HG02610 (cell line): ENCODE measurements at regions not wholly inside any gene's neighbourhood (a gene's known extent, or its start where the extent isn't known, plus 50 kb on each side); places are given as distances from the start of the nearest gene placed in this dataset.

Experiments used
- ATAC-seq: cut with Tn5 transposase; IDR thresholded peaks from one replicate; pipeline ENCODE4 v1.9.1; 2021; ENCODE audit warnings: mild to moderate bottlenecking, moderate library complexity; ENCODE audit not compliant: unreplicated experiment

DNA sequence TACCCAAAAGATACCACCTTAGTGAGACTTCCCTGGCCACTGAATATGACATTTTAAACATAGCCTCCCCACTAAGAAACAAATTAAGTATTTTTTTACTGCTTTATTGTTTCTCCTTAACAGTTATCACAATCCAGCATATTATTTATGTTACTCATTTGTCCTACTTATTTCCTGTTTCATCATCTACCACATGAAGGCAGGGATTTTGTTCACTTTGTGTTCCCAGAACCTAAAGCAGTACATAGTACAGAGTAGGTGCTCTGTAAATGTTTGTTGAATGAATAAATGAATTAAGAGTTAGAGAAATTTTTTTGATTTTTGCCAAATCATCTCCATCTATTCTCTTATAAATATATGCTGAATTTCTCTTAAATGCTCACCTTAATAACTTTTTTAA, 318.4 kb upstream of the GIMD1 start:
- ATAC-seq: no peak

DNA sequence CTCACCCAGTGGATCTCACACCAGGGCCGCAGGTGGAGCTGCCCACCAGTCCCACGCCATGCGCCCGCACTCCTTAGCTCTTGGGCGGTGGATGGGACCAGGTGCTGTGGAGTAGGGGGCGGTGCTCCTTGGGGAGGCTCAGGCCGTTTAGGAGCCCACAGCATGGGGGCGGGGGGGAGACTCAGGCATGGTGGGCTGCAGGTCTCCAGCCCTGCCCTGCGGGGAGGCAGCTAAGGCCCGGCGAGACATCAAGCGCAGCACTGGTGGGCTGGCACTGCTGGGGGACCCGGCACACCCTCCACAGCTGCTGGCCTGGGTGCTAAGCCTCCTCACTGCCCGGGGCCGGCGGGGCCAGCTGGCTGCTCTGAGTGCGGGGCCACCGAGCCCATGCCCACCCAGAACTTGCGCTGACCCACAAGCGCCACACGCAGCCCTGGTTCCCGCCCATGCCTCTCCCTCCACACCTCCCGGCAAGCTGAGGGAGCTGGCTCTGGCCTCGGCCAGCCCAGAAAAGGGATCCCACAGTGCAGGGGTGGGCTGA, 312.9 kb upstream of the GIMD1 start:
- no peak for ATAC-seq

- no peak for ATAC-seq
Measured at GRCh38 chr4:106679063-106679462, 310.5 kb upstream of the GIMD1 start.

DNA sequence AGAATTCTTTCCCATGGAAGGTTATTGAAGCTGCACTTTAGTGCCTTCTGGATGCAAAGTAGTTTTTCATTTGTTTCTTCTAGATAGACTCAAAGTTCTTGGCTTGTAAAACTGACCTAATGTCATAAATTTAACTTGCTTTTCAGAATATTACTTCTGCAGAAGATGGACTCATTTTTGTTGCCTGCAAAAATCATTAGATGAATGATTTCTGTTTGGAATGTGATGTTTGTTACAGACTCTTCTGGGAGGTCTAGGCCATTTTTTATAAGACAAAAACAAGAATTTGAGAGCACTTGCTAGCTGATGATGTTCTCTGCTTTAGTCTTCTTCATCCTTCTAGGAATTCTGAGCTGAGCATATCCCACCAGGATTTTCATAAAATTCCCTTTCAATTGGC, 308.6 kb upstream of the GIMD1 start:
- no peak for ATAC-seq

- no peak for ATAC-seq
Measured at GRCh38 chr4:106676173-106676921, 307.8 kb upstream of the GIMD1 start.

DNA sequence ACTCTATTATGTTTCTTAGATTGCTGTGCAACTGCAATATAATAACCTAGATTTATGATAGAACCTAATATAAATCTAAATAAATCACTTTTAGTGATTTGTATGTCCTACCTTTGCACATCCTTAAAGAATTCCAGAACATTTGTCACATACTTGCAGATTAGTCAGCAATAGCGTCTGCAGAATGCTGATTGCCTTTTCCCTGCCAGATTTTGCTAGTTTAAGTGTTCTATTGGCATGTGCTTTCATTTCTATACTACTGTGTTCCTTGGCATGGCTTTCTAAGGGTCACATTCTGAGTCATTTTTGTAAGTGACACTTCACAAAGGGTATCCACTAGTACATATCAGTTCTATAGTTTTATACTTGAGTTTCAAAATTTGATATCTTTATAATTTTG, 303.1 kb upstream of the GIMD1 start:
- ATAC-seq: no peak

DNA sequence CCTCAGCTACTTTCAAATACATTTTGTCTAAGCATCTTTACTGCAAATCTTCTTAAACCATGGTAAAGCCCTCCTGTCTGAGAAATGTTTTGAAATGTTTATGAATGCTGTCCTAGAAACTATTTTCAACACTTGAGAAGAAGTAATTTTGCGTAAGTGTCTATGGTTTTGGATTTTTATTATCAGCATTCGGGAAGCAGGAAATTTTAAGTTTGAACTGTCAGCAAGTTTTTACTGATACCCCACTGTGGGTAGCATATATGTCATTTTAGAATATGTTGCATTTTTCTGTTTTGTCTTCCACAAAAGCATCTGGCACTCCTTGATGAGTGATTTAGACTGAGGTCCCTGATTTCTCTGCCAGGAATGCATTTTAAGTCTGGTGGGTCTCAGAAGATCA, 302.4 kb upstream of the GIMD1 start:
- ATAC-seq: no peak

GRCh38 chr4:106659371-106659770, 290.8 kb upstream of the GIMD1 start:
- no peak for ATAC-seq

DNA sequence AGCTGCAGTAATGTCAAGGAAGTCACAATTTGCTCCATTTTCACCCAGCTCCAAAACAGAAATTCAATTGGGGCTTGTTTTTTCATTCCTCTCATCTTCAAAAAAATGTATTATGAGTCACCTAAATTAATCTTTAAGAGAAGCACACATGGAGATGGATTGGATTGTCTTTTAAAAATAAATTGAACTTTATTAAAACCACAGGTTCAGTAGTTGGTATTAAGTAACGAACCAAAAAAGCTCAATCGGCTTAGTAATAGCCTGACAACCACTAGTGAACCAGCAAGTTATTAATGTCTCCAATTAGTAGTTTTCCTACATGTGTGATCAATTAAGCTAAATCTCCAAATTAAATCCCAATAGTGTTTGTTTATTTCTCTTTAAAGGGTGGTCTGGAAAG, 283.5 kb upstream of the GIMD1 start:
- no peak for ATAC-seq

- no peak for ATAC-seq
Measured at GRCh38 chr4:106650701-106651100, 282.1 kb upstream of the GIMD1 start.

GRCh38 chr4:106647451-106647850, 278.9 kb upstream of the GIMD1 start:
- no peak for ATAC-seq

GRCh38 chr4:106629268-106629625, 260.7 kb upstream of the GIMD1 start:
- no peak for ATAC-seq

- ATAC-seq: no peak
Measured at GRCh38 chr4:106628586-106629267, 260.1 kb upstream of the GIMD1 start.

DNA sequence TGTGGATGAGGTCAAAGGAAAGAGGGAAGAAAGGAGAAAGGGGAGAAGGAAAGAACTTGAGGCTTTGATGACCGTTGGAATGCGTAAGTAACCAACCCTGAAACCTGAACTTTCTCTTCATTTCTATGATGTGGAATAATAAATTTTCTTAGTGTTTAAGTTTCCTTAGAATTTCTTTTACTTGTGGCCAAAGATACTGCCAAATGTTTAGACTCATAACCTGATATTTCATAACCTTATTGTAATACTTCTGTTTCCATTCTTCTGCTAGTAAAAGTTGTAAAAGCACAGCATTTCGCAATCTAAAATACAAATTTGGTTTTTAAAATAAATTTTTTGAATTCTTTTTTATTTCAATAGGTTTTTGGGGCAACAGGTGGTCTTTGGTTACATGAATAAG, 258.5 kb upstream of the GIMD1 start:
- no peak for ATAC-seq

DNA sequence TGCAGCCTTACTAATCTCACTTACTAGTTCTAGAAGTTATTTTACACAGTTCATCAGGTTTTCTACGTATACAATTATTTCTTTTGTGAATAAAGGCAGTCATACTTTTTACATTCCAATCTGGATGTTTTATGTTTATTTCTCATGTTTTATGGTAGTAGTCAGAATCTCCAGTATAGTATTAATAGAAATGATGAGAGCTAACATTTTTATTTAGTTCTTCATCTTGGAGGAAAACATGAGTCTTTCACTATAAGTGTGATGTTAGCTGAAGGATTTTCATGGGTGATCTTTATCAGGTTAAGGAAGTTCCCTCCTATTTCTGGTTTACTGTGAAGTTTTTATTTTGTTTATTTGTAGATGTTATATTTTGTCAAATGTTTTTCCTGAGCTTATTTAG, 256.1 kb upstream of the GIMD1 start:
- no peak for ATAC-seq

DNA sequence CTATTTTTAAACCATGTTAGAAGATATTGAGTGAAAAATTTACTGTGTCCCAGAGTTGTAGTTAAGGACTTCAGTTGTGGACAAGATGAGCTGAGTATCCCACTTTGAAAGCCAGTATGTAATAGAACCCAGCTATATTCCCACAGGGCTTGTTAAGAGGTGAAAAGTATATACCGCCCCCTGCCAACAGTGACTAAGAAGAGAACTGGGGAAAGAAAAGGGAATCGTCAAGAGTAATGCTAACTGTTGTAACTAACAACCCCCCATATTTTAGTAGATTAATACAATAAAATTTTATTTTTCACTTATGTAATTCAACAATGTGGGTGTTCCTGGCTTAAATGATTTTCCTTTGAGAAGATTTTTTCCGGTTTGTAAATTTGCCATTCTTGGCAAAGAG, 250.4 kb upstream of the GIMD1 start:
- ATAC-seq: no peak

- ATAC-seq: no peak
Measured at GRCh38 chr4:106615961-106616360, 247.4 kb upstream of the GIMD1 start.

DNA sequence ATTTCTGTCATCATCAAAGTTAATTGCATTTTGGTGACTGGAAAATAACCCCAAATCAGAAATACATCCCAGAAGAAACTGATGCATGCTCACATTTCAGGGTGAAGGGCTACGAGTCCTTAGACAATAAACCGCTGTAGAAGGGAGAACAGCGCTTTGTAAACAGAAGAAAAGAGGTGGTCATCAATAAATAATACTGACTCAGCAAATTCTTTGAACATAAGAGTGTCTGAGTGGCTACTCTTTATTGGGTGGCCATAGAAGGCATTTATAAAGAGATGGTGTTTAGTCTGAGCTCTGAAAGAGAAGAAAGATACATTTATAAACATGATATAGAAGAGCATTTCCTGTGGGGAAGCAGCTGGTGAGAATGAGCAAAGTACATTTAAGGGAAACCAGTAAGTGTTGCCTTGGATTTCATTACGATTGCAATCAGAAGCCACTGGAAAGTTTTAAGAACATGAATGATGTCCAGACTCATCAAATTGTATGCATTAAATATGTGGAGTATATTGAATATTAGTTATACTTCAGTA, 246.9 kb upstream of the GIMD1 start:
- ATAC-seq: no peak

DNA sequence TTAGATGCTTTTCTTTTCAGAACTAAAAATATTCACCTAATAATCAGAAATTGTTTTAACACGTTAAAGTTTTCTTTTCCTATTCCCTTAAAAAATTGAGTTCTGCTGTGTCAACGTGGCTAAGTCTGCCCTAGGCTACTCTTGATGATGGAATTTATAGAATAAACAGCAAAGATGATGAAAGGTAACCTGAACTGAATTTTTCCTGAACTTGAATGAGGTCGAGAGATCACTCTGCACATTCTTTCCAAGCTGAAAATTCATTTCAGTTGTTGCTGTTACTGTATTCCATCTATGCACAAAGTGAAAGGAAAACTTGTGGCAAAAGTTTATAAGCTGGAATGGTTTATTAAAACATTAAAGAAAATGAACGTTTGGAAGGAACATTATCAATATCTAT, 245.9 kb upstream of the GIMD1 start:
- ATAC-seq: no peak

DNA sequence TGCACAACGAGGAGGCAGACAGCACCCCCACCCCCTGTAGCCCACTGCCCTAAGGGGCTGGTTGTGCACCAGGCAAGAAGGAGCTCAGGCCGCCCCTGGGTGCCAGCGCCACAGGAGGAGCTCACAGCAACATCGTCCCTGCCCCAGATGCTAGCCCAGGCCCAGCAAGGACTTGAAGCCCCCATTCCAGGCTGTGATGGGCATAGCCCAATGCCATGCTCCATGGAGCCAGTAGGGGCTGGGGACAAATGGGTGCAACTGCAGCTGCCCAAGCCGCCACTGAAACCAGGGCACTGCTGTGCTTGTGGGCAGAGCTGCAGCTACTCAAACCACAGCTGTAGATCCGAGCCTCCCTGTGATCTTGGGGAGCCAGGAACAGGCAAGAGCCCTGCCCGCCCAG, 241.3 kb upstream of the GIMD1 start:
- ATAC-seq: no peak

DNA sequence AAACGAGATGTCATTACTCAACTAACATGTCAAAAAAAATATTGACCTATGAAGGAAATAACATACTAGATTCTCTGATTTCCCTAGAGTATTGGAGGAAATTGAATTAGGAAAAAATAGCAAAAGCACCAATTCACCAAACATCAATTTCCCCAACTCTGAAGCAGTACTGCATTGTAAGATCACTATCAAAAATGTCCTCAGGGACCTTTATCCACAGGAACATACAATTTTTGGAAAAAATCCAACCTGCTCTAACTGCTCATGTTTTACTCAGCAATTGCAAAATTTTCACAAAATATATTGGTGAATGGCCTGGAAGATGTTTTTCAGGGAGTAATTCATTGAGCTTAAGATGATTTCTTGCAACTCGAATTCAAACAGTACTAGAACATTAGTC, 239.0 kb upstream of the GIMD1 start:
- ATAC-seq: no peak

DNA sequence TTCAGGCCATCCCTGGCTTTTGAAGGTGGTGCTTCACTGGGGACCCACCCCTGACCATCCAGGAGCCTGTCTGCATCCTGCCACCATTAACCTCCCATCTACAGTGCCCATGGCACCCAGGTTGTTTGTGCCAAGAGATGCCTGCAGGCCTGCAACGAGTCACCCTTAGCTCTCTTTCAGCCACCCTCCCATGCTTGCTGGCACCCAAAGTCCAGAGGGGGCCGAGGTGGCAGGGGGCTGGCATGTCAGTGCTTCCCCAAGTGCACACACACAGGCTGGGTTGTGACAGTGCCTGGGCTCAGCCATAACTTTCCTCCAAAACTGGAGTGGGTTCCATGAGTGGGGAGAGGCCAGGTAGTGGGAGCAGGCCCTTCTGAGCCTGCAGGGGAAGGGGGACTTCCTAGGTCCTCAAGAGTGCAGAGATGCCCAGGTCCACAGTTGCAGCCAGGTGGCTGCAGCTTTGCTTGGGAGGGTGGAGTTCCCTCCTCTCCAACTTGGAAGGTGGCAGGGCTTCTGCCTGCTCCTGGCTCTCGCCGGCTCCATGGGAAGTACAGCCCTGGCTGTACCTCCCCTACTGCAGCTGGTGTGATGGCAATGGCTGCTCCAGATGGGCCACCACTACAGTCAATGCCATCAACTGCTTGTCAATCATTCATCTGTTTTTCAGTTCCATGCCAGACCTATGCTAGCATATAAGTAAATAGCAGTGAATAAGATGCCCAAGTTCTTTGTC, 235.9 kb upstream of the GIMD1 start:
- ATAC-seq: no peak
